ENCODE measurements at regions not wholly inside any gene's neighbourhood (a gene's known extent, or its start where the extent isn't known, plus 50 kb on each side); places are given as distances from the start of the nearest gene placed in this dataset.

DNA sequence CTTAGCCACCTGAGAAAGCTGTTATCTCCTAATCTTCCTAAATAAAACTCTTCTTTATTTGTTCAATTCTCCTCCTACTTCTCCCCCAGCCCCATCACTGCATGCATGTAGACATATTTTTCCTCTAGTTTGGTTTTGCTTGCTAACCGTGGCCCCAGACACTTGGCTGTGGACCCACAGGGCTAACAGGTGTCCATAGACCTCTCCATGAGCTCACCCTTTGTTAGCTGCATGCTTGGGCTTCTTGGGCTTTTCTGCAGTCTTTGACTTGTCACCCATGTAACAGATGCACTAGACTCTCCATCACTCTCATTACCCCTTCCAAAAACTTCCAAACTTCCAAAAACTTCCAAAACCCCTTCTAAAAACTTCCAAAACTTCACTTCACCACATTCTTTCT is 59.2 kb upstream of the PLEKHA5 start:
- Mint-ChIP-seq H3K27ac (ENCODE audit: unreplicated experiment) (no peak overlapping the region), H3K4me3 (ENCODE audit: unreplicated experiment) (no peak overlapping the region), H3K9me3 (ENCODE audit: unreplicated experiment) (peaks cover 3% of the 10 kb centered on the region), H3K27me3 (ENCODE audit: low read depth, unreplicated experiment) (no peaks in the 10 kb centered on the region), H3K36me3 (ENCODE audit: low read depth, unreplicated experiment) (no peaks in the 10 kb centered on the region), H3K4me1 (ENCODE audit: low read depth, unreplicated experiment) (peaks cover 3% of the 10 kb centered on the region)
- no peak for DNase-seq (ENCODE audit: low read depth)
- no peaks in the 10 kb centered on the region for H3K36me3 ChIP-seq (ENCODE audit: insufficient read depth, low read length)
- no peak overlapping the region for H3K4me3 ChIP-seq (ENCODE audit: insufficient read depth, low read depth, low read length)
- no peaks in the 10 kb centered on the region for H3K9me3 ChIP-seq (ENCODE audit: insufficient read depth, low read depth, low read length)
- H3K9ac ChIP-seq (ENCODE audit: low read length) = no peak overlapping the region
- H2AFZ ChIP-seq (ENCODE audit: low read depth, low read length) = no peak overlapping the region
- H3K4me2 ChIP-seq (ENCODE audit: low read length) = no peak overlapping the region
- TF ChIP-seq, protein P1, sequence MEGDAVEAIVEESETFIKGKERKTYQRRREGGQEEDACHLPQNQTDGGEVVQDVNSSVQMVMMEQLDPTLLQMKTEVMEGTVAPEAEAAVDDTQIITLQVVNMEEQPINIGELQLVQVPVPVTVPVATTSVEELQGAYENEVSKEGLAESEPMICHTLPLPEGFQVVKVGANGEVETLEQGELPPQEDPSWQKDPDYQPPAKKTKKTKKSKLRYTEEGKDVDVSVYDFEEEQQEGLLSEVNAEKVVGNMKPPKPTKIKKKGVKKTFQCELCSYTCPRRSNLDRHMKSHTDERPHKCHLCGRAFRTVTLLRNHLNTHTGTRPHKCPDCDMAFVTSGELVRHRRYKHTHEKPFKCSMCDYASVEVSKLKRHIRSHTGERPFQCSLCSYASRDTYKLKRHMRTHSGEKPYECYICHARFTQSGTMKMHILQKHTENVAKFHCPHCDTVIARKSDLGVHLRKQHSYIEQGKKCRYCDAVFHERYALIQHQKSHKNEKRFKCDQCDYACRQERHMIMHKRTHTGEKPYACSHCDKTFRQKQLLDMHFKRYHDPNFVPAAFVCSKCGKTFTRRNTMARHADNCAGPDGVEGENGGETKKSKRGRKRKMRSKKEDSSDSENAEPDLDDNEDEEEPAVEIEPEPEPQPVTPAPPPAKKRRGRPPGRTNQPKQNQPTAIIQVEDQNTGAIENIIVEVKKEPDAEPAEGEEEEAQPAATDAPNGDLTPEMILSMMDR (IDR thresholded peaks at IDR 0.05; ENCODE audit: insufficient read depth, low read depth, low read length) = no peak
- no peak for TF ChIP-seq EZH2 (IDR thresholded peaks at IDR 0.05; ENCODE audit: insufficient read depth, low read length)
- FAIRE-seq = no peak
- H3K27me3 ChIP-seq (ENCODE audit: insufficient read depth, low read length) = no peaks in the 10 kb centered on the region
- H4K20me1 ChIP-seq (ENCODE audit: insufficient read depth, low read length) = no peaks in the 10 kb centered on the region
- H3K4me1 ChIP-seq (ENCODE audit: insufficient read depth, low read length) = no peaks in the 10 kb centered on the region
- H3K79me2 ChIP-seq (ENCODE audit: insufficient read depth, low read length) = no peaks in the 10 kb centered on the region
- H3K27ac ChIP-seq (ENCODE audit: low read depth, low read length) = no peak overlapping the region

DNA sequence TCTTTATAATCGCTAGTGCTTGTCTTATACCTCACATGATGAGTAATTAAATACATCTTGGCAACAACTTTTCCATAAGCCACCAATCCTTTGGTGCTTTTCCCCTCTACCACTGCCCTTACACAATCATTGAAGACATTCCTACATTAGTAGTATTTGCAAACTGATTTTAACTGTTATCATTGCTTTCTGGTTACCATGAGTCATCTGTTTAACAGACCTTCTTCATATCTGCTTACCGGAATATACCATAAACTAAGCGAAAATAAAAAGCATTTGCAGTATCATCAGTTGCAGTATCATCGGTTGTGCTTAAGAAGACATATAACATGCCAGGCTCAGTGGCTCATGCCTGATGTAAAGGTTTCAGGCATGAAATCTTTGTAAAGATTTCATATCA is 54.8 kb upstream of the PLEKHA5 start:
- no peaks in the 10 kb centered on the region for H3K36me3 Mint-ChIP-seq (ENCODE audit: low read depth, unreplicated experiment)
- no peak overlapping the region for H3K27ac Mint-ChIP-seq (ENCODE audit: unreplicated experiment)
- H2AFZ ChIP-seq (ENCODE audit: low read depth, low read length) = no peak overlapping the region
- FAIRE-seq (no peak), DNase-seq (ENCODE audit: low read depth) (peak; percentile 31)
- H3K9me3 Mint-ChIP-seq (ENCODE audit: unreplicated experiment) = peaks cover 3% of the 10 kb centered on the region
- H3K36me3 ChIP-seq (ENCODE audit: insufficient read depth, low read length) = no peaks in the 10 kb centered on the region
- H3K4me3 ChIP-seq (ENCODE audit: insufficient read depth, low read depth, low read length) = no peak overlapping the region
- no peak overlapping the region for H3K9ac ChIP-seq (ENCODE audit: low read length)
- H3K79me2 ChIP-seq (ENCODE audit: insufficient read depth, low read length) = no peaks in the 10 kb centered on the region
- H3K9me3 ChIP-seq (ENCODE audit: insufficient read depth, low read depth, low read length) = no peaks in the 10 kb centered on the region
- no peaks in the 10 kb centered on the region for H4K20me1 ChIP-seq (ENCODE audit: insufficient read depth, low read length)
- H3K27me3 ChIP-seq (ENCODE audit: insufficient read depth, low read length) = no peaks in the 10 kb centered on the region
- H3K27ac ChIP-seq (ENCODE audit: low read depth, low read length) = no peak overlapping the region
- no peaks in the 10 kb centered on the region for H3K27me3 Mint-ChIP-seq (ENCODE audit: low read depth, unreplicated experiment)
- H3K4me2 ChIP-seq (ENCODE audit: low read length) = no peak overlapping the region
- H3K4me3 Mint-ChIP-seq (ENCODE audit: unreplicated experiment) = no peak overlapping the region
- H3K4me1 Mint-ChIP-seq (ENCODE audit: low read depth, unreplicated experiment) = no peaks in the 10 kb centered on the region
- no peaks in the 10 kb centered on the region for H3K4me1 ChIP-seq (ENCODE audit: insufficient read depth, low read length)
- no peak for TF ChIP-seq EZH2 (IDR thresholded peaks at IDR 0.05; ENCODE audit: insufficient read depth, low read length)
- TF ChIP-seq, protein P1 (IDR thresholded peaks at IDR 0.05; ENCODE audit: insufficient read depth, low read depth, low read length) = no peak

DNA sequence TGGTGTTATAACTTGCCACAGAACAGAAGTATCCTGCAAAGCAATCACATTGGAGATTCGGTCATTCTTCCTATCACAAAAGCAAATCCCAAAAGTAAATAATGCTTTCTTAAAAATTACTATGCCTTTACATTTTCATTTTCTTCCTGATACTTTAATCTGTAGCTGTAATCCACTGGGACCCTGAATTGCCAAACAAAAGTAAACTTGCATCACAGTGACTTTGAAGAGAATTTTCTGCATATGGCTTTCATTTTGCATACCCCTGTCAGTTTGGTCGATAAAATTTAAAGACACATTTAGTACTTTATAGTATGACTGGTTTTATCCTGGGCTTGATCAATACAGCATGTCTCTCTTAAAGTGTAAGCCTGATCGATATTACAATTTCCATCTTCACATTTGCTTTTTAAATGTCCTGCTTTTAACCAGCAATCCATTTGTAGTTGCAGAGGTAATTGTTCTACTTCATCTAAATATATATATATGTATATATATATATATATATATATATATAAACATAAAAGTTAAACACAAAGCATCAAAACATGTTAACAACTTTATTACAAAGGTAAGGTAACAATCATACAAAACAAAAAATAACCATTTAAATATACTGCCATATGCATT is 53.7 kb upstream of the PLEKHA5 start:
- H3K4me2 ChIP-seq (ENCODE audit: low read length) = no peak overlapping the region
- no peaks in the 10 kb centered on the region for H4K20me1 ChIP-seq (ENCODE audit: insufficient read depth, low read length)
- H3K9ac ChIP-seq (ENCODE audit: low read length) = no peak overlapping the region
- H3K4me3 ChIP-seq (ENCODE audit: insufficient read depth, low read depth, low read length) = no peak overlapping the region
- DNase-seq (ENCODE audit: low read depth) (no peak), FAIRE-seq (no peak)
- H2AFZ ChIP-seq (ENCODE audit: low read depth, low read length) = no peak overlapping the region
- no peaks in the 10 kb centered on the region for H3K4me1 ChIP-seq (ENCODE audit: insufficient read depth, low read length)
- no peak overlapping the region for H3K27ac Mint-ChIP-seq (ENCODE audit: unreplicated experiment)
- H3K9me3 Mint-ChIP-seq (ENCODE audit: unreplicated experiment) = no peaks in the 10 kb centered on the region
- H3K79me2 ChIP-seq (ENCODE audit: insufficient read depth, low read length) = no peaks in the 10 kb centered on the region
- H3K27me3 Mint-ChIP-seq (ENCODE audit: low read depth, unreplicated experiment) = no peaks in the 10 kb centered on the region
- H3K4me1 Mint-ChIP-seq (ENCODE audit: low read depth, unreplicated experiment) = no peaks in the 10 kb centered on the region
- no peaks in the 10 kb centered on the region for H3K27me3 ChIP-seq (ENCODE audit: insufficient read depth, low read length)
- no peaks in the 10 kb centered on the region for H3K36me3 ChIP-seq (ENCODE audit: insufficient read depth, low read length)
- TF ChIP-seq EZH2 (IDR thresholded peaks at IDR 0.05; ENCODE audit: insufficient read depth, low read length) = no peak
- TF ChIP-seq, protein P1 (IDR thresholded peaks at IDR 0.05; ENCODE audit: insufficient read depth, low read depth, low read length) = no peak
- no peaks in the 10 kb centered on the region for H3K9me3 ChIP-seq (ENCODE audit: insufficient read depth, low read depth, low read length)
- no peak overlapping the region for H3K4me3 Mint-ChIP-seq (ENCODE audit: unreplicated experiment)
- no peak overlapping the region for H3K27ac ChIP-seq (ENCODE audit: low read depth, low read length)
- H3K36me3 Mint-ChIP-seq (ENCODE audit: low read depth, unreplicated experiment) = no peaks in the 10 kb centered on the region

All from astrocyte (in vitro differentiated cells and primary cell).